DOHH2 (cell line): ENCODE measurements at regions not wholly inside any gene's neighbourhood (a gene's known extent, or its start where the extent isn't known, plus 50 kb on each side); places are given as distances from the start of the nearest gene placed in this dataset.

Experiments used
- H3F3A ChIP-seq: fragments of 200-600 bp; sonication (generic), shearing (Covaris generic); 2 replicates; pipeline ENCODE4 v1.6.0; 2016; ENCODE audit warnings: antibody characterized with exemption, mild to moderate bottlenecking; ENCODE audit not compliant: control insufficient read depth, insufficient read depth
- H3K27ac ChIP-seq: fragments of 200-600 bp; sonication (generic); 2 replicates; pipeline ENCODE4 v1.5.1; 2014; ENCODE audit warnings: low read depth, mild to moderate bottlenecking, low read length, moderate library complexity
- H3K27me3 ChIP-seq: fragments of 200-600 bp; sonication (generic); 2 replicates; pipeline ENCODE4 v1.6.1; 2014; ENCODE audit warnings: mild to moderate bottlenecking, low read length, mixed read lengths; ENCODE audit not compliant: control insufficient read depth
- H3K36me3 ChIP-seq: fragments of 200-600 bp; sonication (generic); 2 replicates; pipeline ENCODE4 v1.6.1; 2014; ENCODE audit warnings: mild to moderate bottlenecking, low read length, moderate library complexity, mixed read lengths; ENCODE audit not compliant: control insufficient read depth
- H3K4me1 ChIP-seq: fragments of 200-600 bp; sonication (generic); 2 replicates; pipeline ENCODE4 v1.6.1; 2014; ENCODE audit warnings: mild to moderate bottlenecking, low read length, mixed read lengths; ENCODE audit not compliant: control insufficient read depth
- H3K4me2 ChIP-seq: fragments of 200-600 bp; sonication (generic); 2 replicates; pipeline ENCODE4 v1.6.0; 2014; ENCODE audit warnings: mild to moderate bottlenecking, low read length, moderate library complexity
- H3K4me3 ChIP-seq: fragments of 200-600 bp; sonication (generic); 2 replicates; pipeline ENCODE4 v1.5.1; 2014; ENCODE audit warnings: mild to moderate bottlenecking, low read length, mixed read lengths
- H3K79me2 ChIP-seq: fragments of 200-600 bp; sonication (generic); 2 replicates; pipeline ENCODE4 v1.6.1; 2014; ENCODE audit warnings: mild to moderate bottlenecking, low read length, mixed read lengths; ENCODE audit not compliant: control insufficient read depth
- H3K9me2 ChIP-seq: fragments of 200-600 bp; sonication (generic); replicated peaks from 2 replicates; pipeline ENCODE4 v1.6.1; 2014; ENCODE audit warnings: mild to moderate bottlenecking, low read length, mixed read lengths; ENCODE audit not compliant: control insufficient read depth
- H3K9me3 ChIP-seq: fragments of 200-600 bp; sonication (generic); 2 replicates; pipeline ENCODE4 v1.6.1; 2014; ENCODE audit warnings: antibody characterized with exemption, low read length, mixed read lengths; ENCODE audit not compliant: control insufficient read depth, insufficient read depth
- H4K20me1 ChIP-seq: fragments of 200-600 bp; sonication (generic); 2 replicates; pipeline ENCODE4 v1.6.0; 2014; ENCODE audit warnings: low read depth, mild to moderate bottlenecking, antibody characterized with exemption, low read length, moderate library complexity; ENCODE audit not compliant: control insufficient read depth, insufficient read depth
- EZH2phosphoT487 ChIP-seq: fragments of 200-600 bp; sonication (generic); IDR thresholded peaks from 2 replicates; pipeline ENCODE4 v1.6.1; 2017; ENCODE audit warnings: borderline replicate concordance, mild to moderate bottlenecking, antibody characterized with exemption, low read length, moderate library complexity, mixed read lengths
- TF ChIP-seq, protein P1 (sequence below): fragments of 200-600 bp; sonication (generic); IDR thresholded peaks from one replicate; pipeline ENCODE4 v1.5.1; 2014; ENCODE audit warnings: antibody characterized with exemption, mild to moderate bottlenecking, low read depth, low read length; ENCODE audit not compliant: poor library complexity, severe bottlenecking

GRCh38 chr5:51838459-51838858 lies 455.2 kb downstream of the ISL1 start:
- Histone ChIP-seq H3K79me2 (no peaks in the 10 kb centered on the region), H3K4me1 (no peaks in the 10 kb centered on the region), H3K4me3 (no peak overlapping the region), H3K27ac (no peak overlapping the region), H4K20me1 (no peaks in the 10 kb centered on the region), H3K9me2 (no peaks in the 10 kb centered on the region), H3K27me3 (no peaks in the 10 kb centered on the region), H3K36me3 (no peaks in the 10 kb centered on the region), H3K9me3 (no peaks in the 10 kb centered on the region), H3K4me2 (no peak overlapping the region), H3F3A (no peaks in the 10 kb centered on the region)
- TF ChIP-seq, protein P1, sequence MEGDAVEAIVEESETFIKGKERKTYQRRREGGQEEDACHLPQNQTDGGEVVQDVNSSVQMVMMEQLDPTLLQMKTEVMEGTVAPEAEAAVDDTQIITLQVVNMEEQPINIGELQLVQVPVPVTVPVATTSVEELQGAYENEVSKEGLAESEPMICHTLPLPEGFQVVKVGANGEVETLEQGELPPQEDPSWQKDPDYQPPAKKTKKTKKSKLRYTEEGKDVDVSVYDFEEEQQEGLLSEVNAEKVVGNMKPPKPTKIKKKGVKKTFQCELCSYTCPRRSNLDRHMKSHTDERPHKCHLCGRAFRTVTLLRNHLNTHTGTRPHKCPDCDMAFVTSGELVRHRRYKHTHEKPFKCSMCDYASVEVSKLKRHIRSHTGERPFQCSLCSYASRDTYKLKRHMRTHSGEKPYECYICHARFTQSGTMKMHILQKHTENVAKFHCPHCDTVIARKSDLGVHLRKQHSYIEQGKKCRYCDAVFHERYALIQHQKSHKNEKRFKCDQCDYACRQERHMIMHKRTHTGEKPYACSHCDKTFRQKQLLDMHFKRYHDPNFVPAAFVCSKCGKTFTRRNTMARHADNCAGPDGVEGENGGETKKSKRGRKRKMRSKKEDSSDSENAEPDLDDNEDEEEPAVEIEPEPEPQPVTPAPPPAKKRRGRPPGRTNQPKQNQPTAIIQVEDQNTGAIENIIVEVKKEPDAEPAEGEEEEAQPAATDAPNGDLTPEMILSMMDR = no peak
- no peak for TF ChIP-seq EZH2phosphoT487

DNA sequence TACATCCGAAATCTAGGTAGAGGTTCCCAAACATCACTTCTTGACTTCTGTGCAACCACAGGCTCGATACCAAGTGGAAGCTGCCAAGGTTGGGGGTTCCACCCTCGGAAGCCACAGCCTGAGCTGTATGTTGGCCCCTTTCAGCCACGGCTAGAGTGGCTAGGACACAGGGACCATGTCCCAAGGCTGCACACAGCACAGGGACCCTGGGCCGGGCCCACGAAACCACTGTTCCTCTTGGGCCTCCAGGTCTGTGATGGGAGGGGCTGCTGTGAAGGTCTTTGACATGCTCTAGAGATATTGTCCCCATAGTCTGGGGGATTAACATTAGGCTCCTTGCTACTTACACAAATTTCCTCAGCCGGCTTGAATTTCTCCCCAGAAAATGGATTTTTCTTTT lies 460.6 kb downstream of the ISL1 start:
- Histone ChIP-seq H4K20me1 (no peaks in the 10 kb centered on the region), H3K27me3 (no peaks in the 10 kb centered on the region), H3K4me1 (no peaks in the 10 kb centered on the region), H3K9me3 (no peaks in the 10 kb centered on the region), H3K4me2 (no peak overlapping the region), H3F3A (no peaks in the 10 kb centered on the region), H3K27ac (no peak overlapping the region), H3K9me2 (no peaks in the 10 kb centered on the region), H3K79me2 (no peaks in the 10 kb centered on the region), H3K4me3 (no peak overlapping the region), H3K36me3 (no peaks in the 10 kb centered on the region)
- TF ChIP-seq EZH2phosphoT487 = no peak
- TF ChIP-seq, protein P1 = no peak

DNA sequence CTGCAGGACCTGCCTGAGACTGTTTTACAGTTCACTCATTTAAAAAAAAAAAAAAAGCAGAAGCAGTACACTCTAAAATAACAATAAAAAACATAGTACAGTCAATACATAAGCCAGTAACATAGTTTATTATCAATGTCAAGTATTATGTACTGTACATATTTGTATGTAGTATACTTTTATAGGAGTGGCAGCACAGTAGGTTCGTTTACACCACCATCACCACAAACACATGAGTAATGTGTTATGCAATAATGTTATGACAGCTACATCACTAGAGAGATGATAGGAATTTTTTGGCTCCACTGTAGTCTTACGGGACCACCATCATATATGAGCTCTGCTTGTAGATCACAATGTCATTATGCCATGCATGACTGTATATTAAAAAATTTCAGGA lies 462.8 kb downstream of the ISL1 start:
- H3K36me3 ChIP-seq = no peaks in the 10 kb centered on the region
- H4K20me1 ChIP-seq = no peaks in the 10 kb centered on the region
- no peak overlapping the region for H3K27ac ChIP-seq
- no peak for TF ChIP-seq EZH2phosphoT487
- TF ChIP-seq, protein P1 = no peak
- no peaks in the 10 kb centered on the region for H3K79me2 ChIP-seq
- H3K4me3 ChIP-seq = no peak overlapping the region
- H3K27me3 ChIP-seq = no peaks in the 10 kb centered on the region
- H3K9me3 ChIP-seq = no peaks in the 10 kb centered on the region
- H3K9me2 ChIP-seq = no peaks in the 10 kb centered on the region
- H3K4me1 ChIP-seq = no peaks in the 10 kb centered on the region
- H3K4me2 ChIP-seq = no peak overlapping the region
- no peaks in the 10 kb centered on the region for H3F3A ChIP-seq

DNA sequence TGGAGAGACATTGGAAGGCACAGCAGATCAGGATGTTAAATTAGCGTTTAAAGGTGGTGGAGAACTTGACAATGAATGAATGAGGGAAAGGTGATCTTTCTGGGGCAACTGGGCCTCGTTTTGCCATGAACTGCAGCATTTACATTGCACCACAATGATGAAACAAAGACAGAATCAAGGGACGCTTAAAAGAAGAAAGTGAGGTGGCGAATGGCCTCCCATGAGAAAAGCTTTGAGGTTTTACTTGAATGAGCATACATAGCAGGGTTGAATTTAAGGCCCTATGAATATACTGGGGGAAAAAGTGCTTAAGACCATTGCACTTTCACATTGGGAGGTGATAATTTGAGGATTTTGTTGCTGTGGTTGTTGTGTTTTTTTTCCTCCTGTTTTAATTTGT lies 476.4 kb downstream of the ISL1 start:
- Histone ChIP-seq H3K4me3 (no peak overlapping the region), H3K27ac (no peak overlapping the region), H3K79me2 (no peaks in the 10 kb centered on the region)

More for the DNA sequence above, 476.4 kb downstream of the ISL1 start:
- TF ChIP-seq, protein P1 = no peak
- no peak for TF ChIP-seq EZH2phosphoT487
- Histone ChIP-seq H3K9me2 (no peaks in the 10 kb centered on the region), H3K9me3 (no peaks in the 10 kb centered on the region), H3K36me3 (no peaks in the 10 kb centered on the region), H3K4me1 (no peaks in the 10 kb centered on the region), H3F3A (no peaks in the 10 kb centered on the region), H3K4me2 (no peak overlapping the region), H4K20me1 (no peaks in the 10 kb centered on the region), H3K27me3 (no peaks in the 10 kb centered on the region)
